Activated CD4-positive, alpha-beta memory T cell treated with anti-CD3 and anti-CD28 coated beads, Interleukin-2, amount 10 ng/mL, durations not matched to agents 7 days and 5 days (primary cell): ENCODE measurements at regions not wholly inside any gene's neighbourhood (a gene's known extent, or its start where the extent isn't known, plus 50 kb on each side); places are given as distances from the start of the nearest gene placed in this dataset.

Source experiments
- CTCF ChIA-PET: fragments of 350-600 bp; sonication (Branson Sonifier 250); formaldehyde crosslinking; loops from one replicate; lab custom pipeline; 2021; ENCODE audit warnings: antibody characterized with exemption, inconsistent platforms; lab: Charles Lee
- POLR2A ChIA-PET: fragments of 350-600 bp; sonication (Branson Sonifier 250); formaldehyde crosslinking; loops from one replicate; lab custom pipeline; 2021; ENCODE audit warnings: antibody characterized with exemption; lab: Charles Lee
- DNase-seq: peaks from one replicate; pipeline ENCODE4 v3.0.0-alpha.2; 2020
- H3K27ac Mint-ChIP-seq: one replicate; pipeline ENCODE4 v1.8.0; 2021; ENCODE audit warnings: mild to moderate bottlenecking, mixed read lengths
- H3K27me3 Mint-ChIP-seq: one replicate; pipeline ENCODE4 v1.8.0; 2021; ENCODE audit warnings: mixed read lengths
- H3K36me3 Mint-ChIP-seq: one replicate; pipeline ENCODE4 v1.8.0; 2021; ENCODE audit warnings: low read depth, mixed read lengths
- H3K4me1 Mint-ChIP-seq: one replicate; pipeline ENCODE4 v1.8.0; 2021; ENCODE audit warnings: mixed read lengths
- H3K4me3 Mint-ChIP-seq: one replicate; pipeline ENCODE4 v1.8.0; 2021; ENCODE audit warnings: mild to moderate bottlenecking, mixed read lengths
- H3K9me3 Mint-ChIP-seq: one replicate; pipeline ENCODE4 v1.8.0; 2021; ENCODE audit warnings: mixed read lengths

- Mint-ChIP-seq H3K4me1 (peaks cover 2% of the 10 kb centered on the region), H3K9me3 (peaks cover 9% of the 10 kb centered on the region), H3K4me3 (no peak overlapping the region), H3K27ac (no peak overlapping the region), H3K36me3 (peaks cover 5% of the 10 kb centered on the region), H3K27me3 (no peaks in the 10 kb centered on the region)
- CTCF ChIA-PET, result no interaction called here
- DNase-seq, result no peak
- POLR2A ChIA-PET, result no interaction called here
Observed at GRCh38 chr18:78237864-78238263, 741.8 kb upstream of the SALL3 start.

DNA sequence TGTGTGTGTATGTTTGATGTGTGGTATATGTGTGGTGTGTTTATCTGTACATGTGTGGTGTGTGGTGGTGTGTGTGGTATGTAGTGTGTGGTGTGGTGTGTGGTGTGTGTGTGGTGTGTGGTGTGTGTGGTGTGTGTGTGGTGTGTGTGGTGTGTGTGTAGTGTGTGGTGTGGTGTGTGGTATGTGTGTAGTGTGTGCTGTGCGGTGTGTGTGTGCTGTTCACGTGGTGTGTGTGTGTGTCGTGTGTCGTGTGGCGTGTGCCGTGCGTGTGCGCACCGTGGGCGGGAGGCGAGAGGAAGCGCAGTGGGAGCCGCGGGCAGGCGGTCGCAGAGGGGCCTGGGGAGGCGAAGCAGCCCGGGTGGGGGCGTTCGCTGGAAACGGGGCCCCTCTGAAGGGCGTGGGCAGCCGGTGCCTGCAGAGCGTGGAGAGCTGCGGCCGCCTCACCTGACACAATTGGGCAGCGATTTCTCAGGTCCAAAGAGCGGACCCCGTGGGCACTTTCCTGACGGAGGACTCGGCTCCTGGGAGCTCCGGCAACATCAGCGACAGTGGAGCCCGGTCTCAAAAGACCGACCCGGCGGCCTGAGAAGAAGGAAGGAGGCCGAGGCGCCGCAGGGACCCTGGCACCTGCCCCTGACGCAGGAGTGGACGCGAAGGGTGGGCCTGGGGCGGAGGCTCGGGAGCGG, 741.1 kb upstream of the SALL3 start:
- DNase-seq, result no peak
- Mint-ChIP-seq H3K36me3 (peaks cover 5% of the 10 kb centered on the region), H3K27me3 (no peaks in the 10 kb centered on the region), H3K27ac (no peak overlapping the region), H3K4me3 (no peak overlapping the region), H3K4me1 (peaks cover 2% of the 10 kb centered on the region), H3K9me3 (peaks cover 9% of the 10 kb centered on the region)
- ChIA-PET CTCF (no interaction called here), POLR2A (no interaction called here)

DNA sequence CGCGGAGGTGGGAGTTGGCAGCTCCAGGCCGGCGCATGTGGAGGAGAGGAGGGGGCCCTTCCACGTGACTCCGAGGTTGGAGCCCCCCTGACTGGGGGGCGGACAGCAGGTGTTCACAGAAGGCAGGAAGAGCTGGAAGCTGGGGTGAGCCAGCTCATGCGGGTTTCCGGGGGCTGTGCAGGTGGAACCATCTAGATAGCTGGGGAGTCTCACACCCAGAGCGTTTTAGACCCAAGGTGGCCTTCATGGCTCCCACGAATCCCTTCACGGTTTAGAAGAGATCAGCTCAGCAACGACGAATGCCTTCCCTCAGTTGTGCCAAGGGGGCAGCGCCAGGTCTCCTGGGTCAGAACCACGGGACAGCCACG, 740.5 kb upstream of the SALL3 start:
- no peak for DNase-seq
- Mint-ChIP-seq H3K9me3 (peaks cover 9% of the 10 kb centered on the region), H3K36me3 (peaks cover 5% of the 10 kb centered on the region), H3K4me1 (peaks cover 2% of the 10 kb centered on the region), H3K27me3 (no peaks in the 10 kb centered on the region), H3K4me3 (no peak overlapping the region), H3K27ac (no peak overlapping the region)
- ChIA-PET POLR2A (no interaction called here), CTCF (no interaction called here)

DNA sequence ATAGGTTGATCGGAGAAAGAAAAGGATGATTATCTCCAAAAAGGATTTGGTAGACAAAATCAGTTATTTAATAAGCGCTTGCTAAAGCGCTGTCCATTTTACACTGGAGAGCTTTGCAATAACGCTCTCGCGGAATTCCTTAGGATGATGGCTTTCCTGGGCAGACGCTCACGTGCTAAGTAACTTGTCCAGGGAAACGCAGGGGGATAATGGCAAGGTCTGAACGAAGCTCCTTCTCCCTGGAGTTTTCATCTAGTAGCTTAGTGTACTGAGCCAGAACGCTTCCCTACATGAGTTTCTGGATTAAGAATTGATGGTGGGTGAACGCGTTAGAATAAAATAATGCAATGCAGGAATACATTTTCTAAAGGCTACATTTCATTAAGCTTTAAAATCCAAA, 739.5 kb upstream of the SALL3 start:
- Mint-ChIP-seq H3K4me3 (no peak overlapping the region), H3K27me3 (no peaks in the 10 kb centered on the region), H3K9me3 (peaks cover 10% of the 10 kb centered on the region), H3K27ac (no peak overlapping the region), H3K36me3 (peaks cover 5% of the 10 kb centered on the region), H3K4me1 (peaks cover 2% of the 10 kb centered on the region)
- ChIA-PET POLR2A (no interaction called here), CTCF (no interaction called here)
- no peak for DNase-seq

DNA sequence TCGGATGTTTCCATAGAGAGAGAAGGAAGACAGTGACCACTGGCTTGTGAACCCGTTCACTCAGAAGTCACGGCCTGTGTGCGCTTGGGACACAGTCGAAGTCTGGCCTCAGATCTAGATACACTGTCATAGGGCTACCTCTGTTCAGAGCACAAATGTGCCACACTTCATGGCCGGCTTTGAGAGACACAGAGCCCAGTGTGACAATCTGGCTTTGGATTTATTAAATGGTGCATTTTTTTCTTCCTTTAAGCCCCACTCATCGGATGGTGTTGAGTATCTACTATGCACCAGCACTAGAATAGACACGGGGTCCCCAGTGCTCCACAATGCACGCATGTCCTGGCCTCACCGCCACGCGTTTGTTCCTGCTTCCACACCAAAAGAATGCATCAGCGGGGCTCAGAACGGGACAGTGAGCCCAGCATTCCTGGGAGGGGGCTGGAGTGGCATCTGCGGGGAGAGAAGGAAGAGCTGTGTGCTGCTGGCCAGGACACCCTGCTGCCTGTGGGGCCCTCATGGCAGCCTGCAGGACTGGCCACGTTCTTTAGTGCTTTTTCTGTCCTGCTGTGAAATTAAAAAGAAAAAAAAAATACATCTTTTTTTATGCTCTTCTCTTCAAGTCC, 738.9 kb upstream of the SALL3 start:
- ChIA-PET CTCF (no interaction called here), POLR2A (no interaction called here)
- H3K27me3 Mint-ChIP-seq, result no peaks in the 10 kb centered on the region
- H3K4me1 Mint-ChIP-seq, result peaks cover 2% of the 10 kb centered on the region
- H3K9me3 Mint-ChIP-seq, result peaks cover 14% of the 10 kb centered on the region
- H3K36me3 Mint-ChIP-seq, result peaks cover 5% of the 10 kb centered on the region
- H3K4me3 Mint-ChIP-seq, result no peak overlapping the region
- H3K27ac Mint-ChIP-seq, result no peak overlapping the region
- no peak for DNase-seq

- Mint-ChIP-seq H3K27me3 (no peaks in the 10 kb centered on the region), H3K4me1 (peaks cover 2% of the 10 kb centered on the region), H3K4me3 (no peak overlapping the region), H3K9me3 (peaks cover 14% of the 10 kb centered on the region), H3K27ac (no peak overlapping the region), H3K36me3 (peaks cover 5% of the 10 kb centered on the region)
- no peak for DNase-seq
- ChIA-PET CTCF (no interaction called here), POLR2A (no interaction called here)
Observed at GRCh38 chr18:78241535-78242253, 737.9 kb upstream of the SALL3 start.

DNA sequence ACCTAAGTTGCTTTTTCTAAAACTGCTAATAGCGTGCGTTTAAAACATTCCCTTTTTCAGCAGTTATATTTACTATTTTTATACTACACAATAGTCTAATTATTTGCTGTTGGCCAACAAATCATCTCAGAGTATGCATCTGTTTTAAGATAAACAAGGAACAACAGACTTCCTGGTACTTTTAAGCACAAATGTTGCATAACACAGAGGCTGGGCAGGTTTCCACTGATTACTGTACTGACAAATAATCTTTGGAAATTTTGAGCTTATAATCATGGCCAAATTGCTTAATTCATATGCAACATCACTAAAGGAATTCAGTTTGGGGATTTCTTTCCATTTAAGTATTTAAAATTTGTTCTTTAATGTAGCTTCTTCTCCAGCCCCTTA, 737.4 kb upstream of the SALL3 start:
- POLR2A ChIA-PET, result no interaction called here
- peaks cover 5% of the 10 kb centered on the region for H3K36me3 Mint-ChIP-seq

DNA sequence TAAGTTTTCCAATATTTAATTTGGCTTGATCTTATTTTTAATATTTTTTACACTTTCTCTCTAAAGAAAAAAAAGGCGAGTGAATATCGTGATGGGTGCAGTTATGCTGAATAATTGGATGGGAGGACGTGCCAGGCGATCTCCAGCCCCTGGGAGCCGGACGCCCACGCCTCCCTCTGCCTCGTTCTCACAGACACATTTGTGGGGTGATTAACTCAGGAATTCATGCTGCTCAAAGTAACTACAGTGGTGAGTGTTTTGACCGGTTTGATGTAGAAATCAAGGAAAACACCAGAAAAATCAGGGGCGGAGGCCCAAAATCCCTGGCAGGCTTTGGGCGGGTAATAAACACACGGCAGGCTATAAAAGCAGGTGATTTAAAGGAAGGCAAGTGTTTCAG, 736.8 kb upstream of the SALL3 start:
- Mint-ChIP-seq H3K4me1 (peaks cover 2% of the 10 kb centered on the region), H3K27me3 (no peaks in the 10 kb centered on the region), H3K27ac (no peak overlapping the region), H3K4me3 (no peak overlapping the region), H3K9me3 (peaks cover 12% of the 10 kb centered on the region), H3K36me3 (peaks cover 5% of the 10 kb centered on the region)
- CTCF ChIA-PET, result no interaction called here
- POLR2A ChIA-PET, result no interaction called here
- no peak for DNase-seq

More for the DNA sequence above, 737.4 kb upstream of the SALL3 start:
- no peak for DNase-seq
- no peak overlapping the region for H3K4me3 Mint-ChIP-seq
- CTCF ChIA-PET, result no interaction called here
- peaks cover 2% of the 10 kb centered on the region for H3K4me1 Mint-ChIP-seq
- H3K9me3 Mint-ChIP-seq, result peaks cover 12% of the 10 kb centered on the region
- no peaks in the 10 kb centered on the region for H3K27me3 Mint-ChIP-seq
- no peak overlapping the region for H3K27ac Mint-ChIP-seq

- Mint-ChIP-seq H3K27me3 (no peaks in the 10 kb centered on the region), H3K27ac (no peak overlapping the region), H3K4me3 (no peak overlapping the region), H3K36me3 (no peaks in the 10 kb centered on the region), H3K4me1 (no peaks in the 10 kb centered on the region), H3K9me3 (peaks cover 5% of the 10 kb centered on the region)
- ChIA-PET POLR2A (no interaction called here), CTCF (no interaction called here)
- no peak for DNase-seq
Observed at GRCh38 chr18:78244779-78245178, 734.8 kb upstream of the SALL3 start.

DNA sequence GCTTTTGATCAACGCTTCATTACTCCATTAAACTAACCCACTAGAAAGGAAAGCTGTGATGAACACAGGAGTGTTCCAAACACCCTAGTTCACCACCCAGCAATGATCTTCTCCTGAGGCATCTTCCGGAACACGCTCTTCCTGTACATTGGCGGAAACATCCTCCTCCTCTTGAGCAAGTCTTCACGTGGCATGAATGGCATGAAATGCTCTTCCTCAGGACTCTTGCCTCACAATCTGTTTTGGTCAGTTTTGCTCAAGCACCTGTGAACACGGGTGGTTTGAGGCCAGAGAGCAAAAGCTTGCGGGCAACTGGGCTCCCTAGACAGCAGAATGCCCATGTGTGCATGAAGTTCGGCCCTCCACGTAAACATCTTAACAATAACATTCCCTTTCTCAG, 734.2 kb upstream of the SALL3 start:
- no peak overlapping the region for H3K27ac Mint-ChIP-seq
- H3K27me3 Mint-ChIP-seq, result no peaks in the 10 kb centered on the region
- H3K4me3 Mint-ChIP-seq, result no peak overlapping the region
- POLR2A ChIA-PET, result no interaction called here
- CTCF ChIA-PET, result no interaction called here
- H3K9me3 Mint-ChIP-seq, result peaks cover 5% of the 10 kb centered on the region
- H3K4me1 Mint-ChIP-seq, result no peaks in the 10 kb centered on the region
- H3K36me3 Mint-ChIP-seq, result no peaks in the 10 kb centered on the region
- no peak for DNase-seq

GRCh38 chr18:78246050-78246449, 733.6 kb upstream of the SALL3 start:
- DNase-seq, result no peak
- Mint-ChIP-seq H3K27me3 (no peaks in the 10 kb centered on the region), H3K4me3 (no peak overlapping the region), H3K27ac (no peak overlapping the region), H3K9me3 (peaks cover 5% of the 10 kb centered on the region), H3K36me3 (no peaks in the 10 kb centered on the region), H3K4me1 (no peaks in the 10 kb centered on the region)
- CTCF ChIA-PET, result no interaction called here
- POLR2A ChIA-PET, result no interaction called here

- no peak for DNase-seq
- Mint-ChIP-seq H3K27me3 (no peaks in the 10 kb centered on the region), H3K9me3 (peaks cover 5% of the 10 kb centered on the region), H3K4me3 (no peak overlapping the region), H3K4me1 (no peaks in the 10 kb centered on the region), H3K27ac (no peak overlapping the region), H3K36me3 (no peaks in the 10 kb centered on the region)
- ChIA-PET CTCF (no interaction called here), POLR2A (no interaction called here)
Observed at GRCh38 chr18:78246588-78246987, 733.0 kb upstream of the SALL3 start.

- Mint-ChIP-seq H3K27ac (no peak overlapping the region), H3K4me3 (no peak overlapping the region), H3K9me3 (peaks cover 5% of the 10 kb centered on the region), H3K36me3 (no peaks in the 10 kb centered on the region), H3K4me1 (no peaks in the 10 kb centered on the region), H3K27me3 (no peaks in the 10 kb centered on the region)
- ChIA-PET POLR2A (no interaction called here), CTCF (no interaction called here)
- DNase-seq, result no peak
Observed at GRCh38 chr18:78247615-78248289, 731.9 kb upstream of the SALL3 start.
